H7 (cell line): ENCODE measurements at regions not wholly inside any gene's neighbourhood (a gene's known extent, or its start where the extent isn't known, plus 50 kb on each side); places are given as distances from the start of the nearest gene placed in this dataset.
"Not testable (repeated sequence)": the region's sequence is repeated elsewhere in the genome, so short reads cannot be mapped to it uniquely, and the experiment has no call there.

Source experiments
- DNase-seq: peaks from one replicate; pipeline ENCODE4 v3.0.0; 2012
- H3K27me3 ChIP-seq: 2 replicates; pipeline ENCODE4 v1.6.0; 2011; ENCODE audit warnings: mild to moderate bottlenecking, low read length; ENCODE audit not compliant: control insufficient read depth, insufficient read depth
- H3K36me3 ChIP-seq: replicated peaks from 2 replicates; pipeline ENCODE4 v1.5.1; 2011; ENCODE audit warnings: low read length; ENCODE audit not compliant: control insufficient read depth, insufficient read depth
- H3K4me3 ChIP-seq: 2 replicates; pipeline ENCODE4 v1.5.1; 2011; ENCODE audit warnings: low read depth, mild to moderate bottlenecking, control low read depth, low read length, moderate library complexity; ENCODE audit not compliant: insufficient read depth

DNA sequence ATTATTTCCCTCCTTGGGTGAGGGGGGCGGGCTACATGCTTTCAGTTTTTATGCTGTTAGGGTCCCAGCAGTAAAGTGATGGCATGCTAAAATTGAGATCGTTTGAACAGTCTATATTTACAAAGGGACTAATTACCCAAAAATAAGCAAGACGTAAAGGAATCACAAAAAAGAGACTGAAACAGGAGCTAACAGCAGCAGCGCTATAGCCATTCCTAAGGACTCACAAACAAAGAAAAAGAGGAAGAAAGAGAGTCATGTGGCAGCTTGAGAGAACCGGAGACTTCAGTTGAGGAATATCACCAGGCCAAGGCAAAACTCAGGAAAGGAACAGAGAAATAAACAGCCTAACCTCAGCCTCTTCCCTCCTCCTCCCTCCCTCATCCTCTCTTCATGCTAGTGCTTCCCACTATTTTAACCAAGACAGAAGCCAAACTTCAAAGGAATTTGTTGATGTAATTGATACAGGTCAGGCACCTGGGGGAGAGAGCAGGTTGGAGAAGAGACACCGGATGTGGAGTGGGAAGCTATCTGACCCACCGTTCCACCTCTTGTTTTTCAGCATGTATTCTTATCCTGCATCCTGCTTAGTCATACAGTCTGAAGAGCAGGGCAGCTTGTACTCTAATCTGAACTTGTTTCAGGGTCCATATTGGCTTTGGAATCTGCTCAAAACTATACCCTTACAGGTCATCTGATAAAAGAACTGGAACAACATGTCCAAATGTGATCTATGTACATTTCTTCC, 383.7 kb downstream of the NAF1 start:
- Histone ChIP-seq H3K4me3 (no peak overlapping the region), H3K36me3 (no peaks in the 10 kb centered on the region), H3K27me3 (no peaks in the 10 kb centered on the region)
- no peak for DNase-seq

- no peak for DNase-seq
- H3K4me3 ChIP-seq = no peak overlapping the region
- H3K27me3 ChIP-seq = no peaks in the 10 kb centered on the region
- H3K36me3 ChIP-seq = no peaks in the 10 kb centered on the region
Observed at GRCh38 chr4:162782096-162782777, 384.5 kb downstream of the NAF1 start.

GRCh38 chr4:162770761-162771490, 395.8 kb downstream of the NAF1 start:
- DNase-seq = no peak
- Histone ChIP-seq H3K4me3 (no peak overlapping the region), H3K27me3 (no peaks in the 10 kb centered on the region), H3K36me3 (no peaks in the 10 kb centered on the region)

DNA sequence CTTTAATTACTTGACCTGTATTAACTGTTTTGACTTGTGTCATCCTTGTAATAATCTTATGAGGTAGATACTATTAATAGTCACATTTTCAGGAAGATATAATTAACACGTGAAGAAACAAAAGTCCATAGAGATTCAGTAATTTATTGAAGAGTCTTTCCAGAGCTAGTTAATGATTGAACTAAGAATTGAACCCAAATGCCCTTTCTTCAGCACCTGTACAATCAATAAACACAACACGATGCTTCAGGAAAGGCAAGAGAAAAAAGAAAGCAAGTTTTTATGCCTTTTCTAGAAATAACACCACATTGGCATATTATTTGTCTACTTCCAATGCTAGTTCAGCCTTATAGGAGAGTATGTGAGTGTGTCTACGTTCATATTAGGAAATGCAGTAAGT, 399.6 kb downstream of the NAF1 start:
- DNase-seq = no peak
- Histone ChIP-seq H3K4me3 (no peak overlapping the region), H3K27me3 (no peaks in the 10 kb centered on the region), H3K36me3 (no peaks in the 10 kb centered on the region)

GRCh38 chr4:162761965-162762364, 404.7 kb downstream of the NAF1 start:
- no peak for DNase-seq
- no peaks in the 10 kb centered on the region for H3K27me3 ChIP-seq
- no peaks in the 10 kb centered on the region for H3K36me3 ChIP-seq
- H3K4me3 ChIP-seq = no peak overlapping the region

DNA sequence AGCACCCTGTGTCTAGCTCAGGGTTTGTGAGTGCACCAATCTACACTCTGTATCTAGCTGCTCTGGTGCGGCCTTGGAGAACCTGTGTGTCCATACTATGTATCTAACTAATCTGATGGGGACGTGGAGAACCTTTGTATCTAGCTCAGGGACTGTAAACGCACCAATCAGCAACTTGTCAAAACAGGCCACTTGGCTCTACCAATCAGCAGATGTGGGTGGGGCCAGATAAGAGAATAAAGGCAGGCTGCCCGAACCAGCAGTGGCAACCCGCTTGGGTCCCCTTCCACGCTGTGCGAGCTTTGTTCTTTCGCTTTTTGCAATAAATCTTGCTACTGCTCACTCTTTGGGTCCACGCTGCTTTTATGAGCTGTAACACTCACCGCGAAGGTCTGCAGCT, 426.5 kb downstream of the NAF1 start:
- H3K36me3 ChIP-seq, H3K4me3 ChIP-seq, DNase-seq, H3K27me3 ChIP-seq: not testable (repeated sequence)

DNA sequence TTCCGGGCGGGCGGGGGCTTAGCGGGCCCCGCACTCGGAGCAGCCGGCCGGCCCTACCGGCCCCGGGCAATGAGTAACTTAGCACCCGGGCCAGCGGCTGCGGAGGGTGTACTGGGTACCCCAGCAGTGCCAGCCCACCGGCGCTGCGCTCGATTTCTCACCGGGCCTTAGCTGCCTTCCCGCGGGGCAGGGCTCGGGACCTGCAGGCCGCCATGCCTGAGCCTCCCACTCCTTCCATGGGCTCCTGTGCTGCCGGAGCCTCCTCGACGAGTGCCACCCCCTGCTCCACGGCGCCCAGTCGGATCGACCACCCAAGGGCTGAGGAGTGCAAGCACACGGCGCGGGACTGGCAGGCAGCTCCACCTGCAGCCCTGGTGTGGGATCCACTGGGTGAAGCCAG, 427.1 kb downstream of the NAF1 start:
- not testable (repeated sequence) for H3K27me3 ChIP-seq, H3K36me3 ChIP-seq, DNase-seq, H3K4me3 ChIP-seq

- DNase-seq = no peak
- Histone ChIP-seq H3K27me3 (no peaks in the 10 kb centered on the region), H3K36me3 (no peaks in the 10 kb centered on the region), H3K4me3 (no peak overlapping the region)
Observed at GRCh38 chr4:162732876-162733275, 433.8 kb downstream of the NAF1 start.

GRCh38 chr4:162727766-162728165, 438.9 kb downstream of the NAF1 start:
- no peak for DNase-seq
- Histone ChIP-seq H3K4me3 (no peak overlapping the region), H3K27me3 (no peaks in the 10 kb centered on the region), H3K36me3 (no peaks in the 10 kb centered on the region)

DNA sequence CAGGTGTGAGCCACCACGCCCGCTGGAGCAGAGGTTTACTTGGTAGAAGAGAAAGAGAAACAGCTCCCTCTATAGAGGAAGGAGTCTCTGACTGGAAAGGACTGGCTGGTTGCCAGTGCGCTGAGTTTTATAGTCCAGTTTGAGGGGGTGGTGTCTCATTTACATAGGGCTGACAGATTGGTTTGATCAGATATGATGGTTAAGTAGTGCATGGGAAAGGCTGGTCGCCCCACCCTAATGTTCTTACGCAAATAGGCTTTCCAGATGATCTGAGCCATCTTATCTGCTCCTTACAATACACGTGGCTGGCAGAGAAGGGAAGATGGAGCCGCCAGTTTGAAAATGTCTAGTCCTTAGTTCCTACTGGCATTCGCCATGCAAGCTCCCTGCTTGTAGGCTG, 439.5 kb downstream of the NAF1 start:
- no peaks in the 10 kb centered on the region for H3K36me3 ChIP-seq
- H3K27me3 ChIP-seq = no peaks in the 10 kb centered on the region
- no peak for DNase-seq
- no peak overlapping the region for H3K4me3 ChIP-seq

DNA sequence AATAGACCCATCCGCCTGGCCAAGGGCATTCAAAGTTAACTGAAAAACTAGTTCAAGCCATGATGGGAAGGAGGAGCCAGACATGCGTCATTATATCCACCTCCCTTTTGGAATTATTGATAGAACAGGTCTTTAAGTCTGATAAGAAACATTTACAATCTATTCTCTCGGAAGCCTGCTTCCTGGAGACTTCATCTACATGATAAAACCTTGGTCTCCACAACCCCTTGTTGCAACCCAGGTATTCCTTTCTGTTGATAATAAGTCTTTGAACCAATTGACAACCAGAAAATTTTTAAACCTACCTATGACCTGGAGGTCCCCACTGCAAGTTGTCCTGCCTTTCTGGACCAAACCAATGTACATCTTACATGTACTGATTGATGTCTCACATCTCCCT, 451.3 kb downstream of the NAF1 start:
- no peaks in the 10 kb centered on the region for H3K36me3 ChIP-seq
- H3K4me3 ChIP-seq = no peak overlapping the region
- no peaks in the 10 kb centered on the region for H3K27me3 ChIP-seq
- DNase-seq = no peak

GRCh38 chr4:162707962-162708361, 458.7 kb downstream of the NAF1 start:
- Histone ChIP-seq H3K36me3 (no peaks in the 10 kb centered on the region), H3K4me3 (no peak overlapping the region)

GRCh38 chr4:162706632-162707031, 460.1 kb downstream of the NAF1 start:
- no peak for DNase-seq
- H3K27me3 ChIP-seq = no peaks in the 10 kb centered on the region
- H3K4me3 ChIP-seq = no peak overlapping the region
- no peaks in the 10 kb centered on the region for H3K36me3 ChIP-seq

More at GRCh38 chr4:162707962-162708361, 458.7 kb downstream of the NAF1 start:
- DNase-seq = no peak
- H3K27me3 ChIP-seq = no peaks in the 10 kb centered on the region

GRCh38 chr4:162706051-162706450, 460.6 kb downstream of the NAF1 start:
- Histone ChIP-seq H3K4me3 (no peak overlapping the region), H3K36me3 (no peaks in the 10 kb centered on the region), H3K27me3 (no peaks in the 10 kb centered on the region)
- DNase-seq = no peak
